AG04450 (cell line): ENCODE measurements at regions not wholly inside any gene's neighbourhood (a gene's known extent, or its start where the extent isn't known, plus 50 kb on each side); places are given as distances from the start of the nearest gene placed in this dataset.
A peak's percentile ranks its signal among the peaks of the same experiment; 100 is the strongest.

Source experiments
- CTCF ChIA-PET: fragments of 300-600, 350-600 bp; formaldehyde crosslinking; extraction: SDS; loops from one replicate; lab custom pipeline; 2022; ENCODE audit warnings: antibody characterized with exemption, inconsistent platforms; lab: Charles Lee
- POLR2A ChIA-PET: fragments of 350-600 bp; formaldehyde crosslinking; extraction: SDS; loops from one replicate; lab custom pipeline; 2021; ENCODE audit warnings: antibody characterized with exemption, inconsistent platforms; lab: Yijun Ruan, JAX
- DNase-seq: peaks from one replicate; pipeline ENCODE4 v3.0.0-alpha.2; 2011; ENCODE audit warnings: low read depth, low spot score
- H3K27ac ChIP-seq: one replicate; pipeline ENCODE4 v1.5.1; 2012; ENCODE audit warnings: low read depth, low read length, control low read depth
- H3K27me3 ChIP-seq: one replicate; pipeline ENCODE4 v1.6.0; 2012; ENCODE audit warnings: low read length; ENCODE audit not compliant: control insufficient read depth, insufficient read depth
- H3K4me3 ChIP-seq: 2 replicates; pipeline ENCODE4 v1.5.1; 2011; ENCODE audit warnings: mild to moderate bottlenecking, low read depth, low read length, control low read depth
- H3K9me3 ChIP-seq: 2 replicates; pipeline ENCODE4 v1.5.1; 2012; ENCODE audit warnings: low read length; ENCODE audit not compliant: control insufficient read depth, insufficient read depth
- CTCF ChIP-seq: IDR thresholded peaks from 2 replicates; pipeline ENCODE4 v1.5.1; 2011; ENCODE audit warnings: low read depth, low read length, control low read depth, inconsistent platforms

GRCh38 chr5:93092349-93093105 is 488.5 kb downstream of the NR2F1-AS1 start:
- H3K9me3 ChIP-seq: no peaks in the 10 kb centered on the region
- ChIA-PET CTCF (interaction anchor here (0.6 to 1.2 kb wide), 7 partner anchors 9 to 1372 kb away, joined by 3 to 5 read pairs (median 4); no protein-coding TSS in a partner anchor), POLR2A (interaction anchor here (0.7 to 1.1 kb wide), 3 partner anchors 34 to 709 kb away, joined by 3 to 6 read pairs (median 3); no protein-coding TSS in a partner anchor)
- H3K27ac ChIP-seq: no peak overlapping the region
- TF ChIP-seq CTCF: peak; percentile 35
- no peak for DNase-seq
- H3K27me3 ChIP-seq: no peaks in the 10 kb centered on the region
- H3K4me3 ChIP-seq: no peak overlapping the region

DNA sequence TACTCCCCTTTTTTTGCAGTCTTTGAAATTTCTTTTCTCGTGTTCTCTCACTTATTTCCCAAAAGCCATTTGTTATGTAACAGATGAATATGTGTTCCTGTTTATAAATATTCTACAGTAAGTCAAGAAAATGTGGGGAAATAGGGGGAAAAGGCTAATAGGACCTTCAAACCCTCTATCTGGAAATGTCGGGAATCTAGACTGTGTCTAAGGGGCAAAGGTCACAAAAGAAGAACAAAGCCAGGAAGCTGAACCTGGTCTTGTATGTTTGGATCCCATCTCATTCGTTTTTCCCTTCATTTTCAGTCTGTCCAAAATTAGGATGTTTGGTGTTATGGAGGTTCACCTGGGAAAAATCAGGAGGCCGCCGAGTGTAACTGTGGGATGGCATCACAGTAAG is 490.3 kb downstream of the NR2F1-AS1 start:
- ChIA-PET CTCF (interaction anchor here (1.0 kb wide), 1 partner anchor 711 kb away, joined by 3 read pairs; no protein-coding TSS in a partner anchor), POLR2A (no interaction called here)
- H3K27me3 ChIP-seq: no peaks in the 10 kb centered on the region
- H3K27ac ChIP-seq: no peak overlapping the region
- no peak for TF ChIP-seq CTCF
- no peak overlapping the region for H3K4me3 ChIP-seq
- DNase-seq: no peak
- H3K9me3 ChIP-seq: no peaks in the 10 kb centered on the region

GRCh38 chr5:93088592-93089389 is 492.2 kb downstream of the NR2F1-AS1 start:
- no peaks in the 10 kb centered on the region for H3K27me3 ChIP-seq

DNA sequence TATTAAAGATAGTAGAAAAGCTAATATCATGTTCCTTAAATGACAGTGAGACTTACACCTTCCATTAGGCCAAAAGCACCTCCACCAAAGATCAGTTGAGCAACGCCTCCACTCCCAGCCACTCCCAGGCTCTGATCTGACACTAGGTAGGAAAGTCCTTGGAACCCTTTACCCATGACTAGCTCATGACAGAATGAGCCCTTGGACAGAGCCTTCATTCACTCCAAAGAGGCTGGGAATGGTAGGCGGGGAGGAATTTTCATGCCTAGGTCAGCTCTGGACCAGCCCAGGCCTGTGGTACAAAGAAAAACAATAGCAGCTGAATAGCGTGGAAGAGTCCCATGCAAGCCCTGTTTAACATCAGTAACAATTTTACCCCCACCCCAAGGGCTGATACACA is 493.7 kb downstream of the NR2F1-AS1 start:
- ChIA-PET CTCF (no interaction called here), POLR2A (no interaction called here)
- TF ChIP-seq CTCF: no peak
- H3K4me3 ChIP-seq: no peak overlapping the region
- no peaks in the 10 kb centered on the region for H3K27me3 ChIP-seq
- no peak for DNase-seq
- no peak overlapping the region for H3K27ac ChIP-seq
- no peaks in the 10 kb centered on the region for H3K9me3 ChIP-seq

More at GRCh38 chr5:93088592-93089389, 492.2 kb downstream of the NR2F1-AS1 start:
- DNase-seq: no peak
- H3K4me3 ChIP-seq: no peak overlapping the region
- TF ChIP-seq CTCF: no peak
- POLR2A ChIA-PET: no interaction called here
- no peak overlapping the region for H3K27ac ChIP-seq
- CTCF ChIA-PET: no interaction called here
- H3K9me3 ChIP-seq: no peaks in the 10 kb centered on the region

DNA sequence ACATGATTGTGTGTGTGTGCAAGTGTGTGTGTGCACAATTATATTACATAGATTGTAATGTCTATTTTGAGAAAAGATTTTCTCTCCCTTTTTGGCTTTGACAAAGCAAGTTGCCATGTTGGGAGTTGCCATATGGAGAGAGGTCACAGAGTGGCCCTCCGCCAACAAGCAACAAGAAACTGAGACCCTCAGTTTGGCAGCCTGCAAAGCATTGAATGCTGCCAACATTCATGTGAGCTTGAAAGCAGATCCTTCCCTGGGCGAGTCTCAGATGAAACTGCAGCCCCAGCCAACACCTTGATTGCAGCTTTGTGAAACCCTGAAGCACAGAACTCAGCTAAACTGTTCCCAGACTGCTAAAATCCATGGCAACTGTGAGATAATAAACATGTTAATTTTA is 498.0 kb downstream of the NR2F1-AS1 start:
- H3K9me3 ChIP-seq: no peaks in the 10 kb centered on the region
- POLR2A ChIA-PET: no interaction called here

More for the DNA sequence above, 498.0 kb downstream of the NR2F1-AS1 start:
- TF ChIP-seq CTCF: no peak
- no peak overlapping the region for H3K4me3 ChIP-seq
- H3K27ac ChIP-seq: no peak overlapping the region
- CTCF ChIA-PET: no interaction called here
- DNase-seq: no peak
- H3K27me3 ChIP-seq: no peaks in the 10 kb centered on the region
